Gastroesophageal sphincter (tissue), 3 donors: ENCODE measurements at regions not wholly inside any gene's neighbourhood (a gene's known extent, or its start where the extent isn't known, plus 50 kb on each side); places are given as distances from the start of the nearest gene placed in this dataset.

Source experiments
- EP300 ChIP-seq: sonication (generic); formaldehyde crosslinking; IDR thresholded peaks from one replicate; pipeline ENCODE4 v1.6.1; 2017; ENCODE audit warnings: antibody characterized with exemption, mild to moderate bottlenecking
- POLR2AphosphoS5 ChIP-seq: sonication (generic); formaldehyde crosslinking; IDR thresholded peaks from one replicate; pipeline ENCODE4 v1.6.1; 2017; ENCODE audit warnings: antibody characterized with exemption
- TF ChIP-seq, protein P1 (sequence below), 4 experiments: fragments of 200-600 bp in 2 of 4; fragments of 450-650 bp in 2 of 4; sonication (generic) in 1 of 4; IDR thresholded peaks; one replicate each; pipeline ENCODE4 v1.5.1; 2017 to 2019; ENCODE audit warnings: antibody characterized with exemption in 4 of 4, mild to moderate bottlenecking in 2 of 4, moderate library complexity in 2 of 4

DNA sequence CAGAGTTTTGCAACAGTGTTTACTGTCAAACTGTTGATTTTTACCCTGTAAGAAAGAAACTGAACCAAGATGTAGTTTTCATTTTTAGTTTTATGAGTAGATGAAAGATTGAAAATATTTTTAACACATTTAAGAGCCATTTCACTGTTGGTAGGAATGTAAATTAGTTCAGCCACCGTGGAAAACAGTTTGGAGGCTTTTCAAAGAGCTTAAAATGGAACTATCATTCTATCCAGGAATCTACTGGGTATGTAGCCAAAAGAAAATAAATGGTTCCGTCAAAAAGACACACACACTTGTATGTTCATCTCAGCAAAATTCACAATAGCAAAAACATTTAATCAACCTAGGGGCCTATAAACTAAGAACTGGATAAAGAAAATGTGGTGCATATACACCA lies 729.8 kb upstream of the CDH7 start:
- TF ChIP-seq, protein P1, sequence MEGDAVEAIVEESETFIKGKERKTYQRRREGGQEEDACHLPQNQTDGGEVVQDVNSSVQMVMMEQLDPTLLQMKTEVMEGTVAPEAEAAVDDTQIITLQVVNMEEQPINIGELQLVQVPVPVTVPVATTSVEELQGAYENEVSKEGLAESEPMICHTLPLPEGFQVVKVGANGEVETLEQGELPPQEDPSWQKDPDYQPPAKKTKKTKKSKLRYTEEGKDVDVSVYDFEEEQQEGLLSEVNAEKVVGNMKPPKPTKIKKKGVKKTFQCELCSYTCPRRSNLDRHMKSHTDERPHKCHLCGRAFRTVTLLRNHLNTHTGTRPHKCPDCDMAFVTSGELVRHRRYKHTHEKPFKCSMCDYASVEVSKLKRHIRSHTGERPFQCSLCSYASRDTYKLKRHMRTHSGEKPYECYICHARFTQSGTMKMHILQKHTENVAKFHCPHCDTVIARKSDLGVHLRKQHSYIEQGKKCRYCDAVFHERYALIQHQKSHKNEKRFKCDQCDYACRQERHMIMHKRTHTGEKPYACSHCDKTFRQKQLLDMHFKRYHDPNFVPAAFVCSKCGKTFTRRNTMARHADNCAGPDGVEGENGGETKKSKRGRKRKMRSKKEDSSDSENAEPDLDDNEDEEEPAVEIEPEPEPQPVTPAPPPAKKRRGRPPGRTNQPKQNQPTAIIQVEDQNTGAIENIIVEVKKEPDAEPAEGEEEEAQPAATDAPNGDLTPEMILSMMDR (IDR thresholded peaks at IDR 0.05) = no peak
- TF ChIP-seq POLR2AphosphoS5 = no peak
- no peak for TF ChIP-seq EP300
